ENCODE measurements at regions not wholly inside any gene's neighbourhood (a gene's known extent, or its start where the extent isn't known, plus 50 kb on each side); places are given as distances from the start of the nearest gene placed in this dataset.

- TF ChIP-seq CTCF (IDR thresholded peaks at IDR 0.05) = no peak
- no peak for TF ChIP-seq POLR2A (IDR thresholded peaks at IDR 0.05)
Measured at GRCh38 chr3:191030929-191031328, 168.1 kb upstream of the OSTN start.
